ENCODE measurements at regions not wholly inside any gene's neighbourhood (a gene's known extent, or its start where the extent isn't known, plus 50 kb on each side); places are given as distances from the start of the nearest gene placed in this dataset.
"Not testable (repeated sequence)": the region's sequence is repeated elsewhere in the genome, so short reads cannot be mapped to it uniquely, and the experiment has no call there.

GRCh38 chr3:174547801-174548435 is 311.2 kb upstream of the NAALADL2 start:
- DNase-seq, result no peak

DNA sequence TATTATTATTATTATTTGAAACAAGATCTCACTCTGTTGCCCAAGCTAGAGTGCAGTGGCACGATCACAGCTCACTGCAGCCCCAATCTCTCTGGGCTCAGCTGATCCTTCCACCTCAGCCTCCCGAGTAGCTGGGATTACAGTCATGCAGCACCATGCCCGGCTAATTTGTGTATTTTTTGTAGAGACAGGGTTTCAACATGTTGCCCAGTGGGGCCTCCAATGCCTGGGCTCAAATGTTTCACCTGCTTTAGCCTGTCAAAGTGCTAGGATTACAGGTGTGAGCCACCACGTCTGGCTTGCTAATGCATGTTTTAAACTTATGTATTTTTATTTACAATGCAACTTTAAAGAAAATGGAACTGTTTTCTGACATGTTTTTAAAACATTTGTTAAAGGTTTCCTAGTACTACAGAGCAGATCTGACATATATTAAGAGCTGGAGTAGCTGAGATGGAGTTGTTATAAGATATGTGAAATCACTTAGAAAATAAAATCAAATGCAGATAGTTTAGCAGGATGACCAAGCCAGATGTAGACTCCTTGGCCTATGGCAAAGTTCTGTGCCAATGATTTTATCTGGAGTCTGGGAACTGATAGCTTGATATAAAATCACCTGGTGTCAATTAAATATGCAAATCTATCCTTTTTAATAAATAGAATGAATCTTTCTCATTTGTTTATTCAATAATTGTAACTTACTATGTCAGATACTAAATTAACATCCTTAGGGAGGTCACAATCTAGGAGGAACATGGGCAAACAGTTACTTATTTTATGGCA is 310.1 kb upstream of the NAALADL2 start:
- DNase-seq, result no peak

- DNase-seq, result no peak
These were observed 277.6 kb upstream of the NAALADL2 start for GRCh38 chr3:174581558-174581957.

DNA sequence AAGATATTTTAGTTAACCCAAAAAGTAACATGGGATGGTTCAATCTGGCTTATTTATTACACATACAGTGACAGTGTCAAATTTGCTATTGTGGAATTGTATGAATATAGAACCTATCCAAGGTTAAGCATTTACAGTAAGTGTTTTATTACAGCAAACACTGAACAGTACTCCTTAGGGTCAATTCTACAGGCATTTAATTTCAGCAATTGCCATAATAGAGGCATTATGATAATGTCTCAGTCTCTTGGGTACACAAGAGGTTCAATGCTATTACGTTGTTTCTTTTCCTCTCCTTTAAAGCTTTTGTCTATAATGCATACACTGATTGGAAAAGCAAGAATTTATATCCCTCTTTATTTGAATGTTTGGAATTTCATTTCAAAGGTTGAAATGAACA is 275.7 kb upstream of the NAALADL2 start:
- DNase-seq, result no peak

GRCh38 chr3:174587137-174587536 is 272.0 kb upstream of the NAALADL2 start:
- DNase-seq, result not testable (repeated sequence)

DNA sequence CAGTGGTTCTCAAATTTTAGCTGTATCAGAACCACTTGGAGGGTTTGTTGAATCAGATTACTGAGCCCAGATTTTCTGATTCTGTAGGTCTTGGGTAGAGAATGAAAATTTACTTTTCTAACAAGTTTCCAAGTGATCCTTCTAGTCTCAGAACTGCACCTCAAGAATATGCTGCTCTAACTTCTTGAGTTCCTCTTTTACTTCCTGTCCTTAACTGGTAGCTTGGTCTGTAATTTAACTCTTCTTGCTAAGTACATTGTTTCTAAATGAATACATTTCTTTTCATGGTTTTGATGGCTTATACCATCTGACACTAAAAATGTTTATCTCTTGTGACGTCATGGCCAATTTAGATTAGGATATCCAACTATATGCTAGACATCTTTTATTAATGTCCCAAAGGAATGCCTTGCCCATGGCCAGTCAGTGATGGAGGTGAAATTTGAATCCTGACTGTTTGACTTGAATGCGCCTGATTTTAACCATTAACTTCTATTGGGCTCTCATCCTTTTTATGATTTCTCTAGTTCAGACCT is 262.6 kb upstream of the NAALADL2 start:
- DNase-seq, result no peak

GRCh38 chr3:174598885-174599439 is 260.2 kb upstream of the NAALADL2 start:
- DNase-seq, result no peak

DNA sequence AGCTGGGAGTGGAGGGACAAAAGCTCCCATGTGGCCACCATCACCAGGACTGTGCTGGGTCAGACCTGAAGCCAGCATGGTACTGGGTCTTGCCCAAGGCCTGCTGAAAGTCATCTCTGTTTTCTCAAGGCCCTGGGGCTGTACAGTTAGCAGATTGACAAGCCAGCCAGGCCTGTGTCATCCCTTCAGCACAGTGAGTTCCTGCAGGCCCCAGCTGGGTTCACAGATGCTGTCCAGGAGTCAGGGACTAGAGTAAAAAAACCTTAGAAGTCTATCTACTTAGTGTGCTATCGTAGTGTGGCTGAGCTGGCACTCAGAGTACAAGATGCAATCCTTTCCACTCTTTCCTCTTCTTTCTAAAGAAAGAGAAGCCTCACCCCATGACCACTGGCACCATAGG is 246.0 kb upstream of the NAALADL2 start:
- no peak for DNase-seq

GRCh38 chr3:174614036-174614435 is 245.1 kb upstream of the NAALADL2 start:
- DNase-seq, result no peak

- no peak for DNase-seq
These were observed 240.6 kb upstream of the NAALADL2 start for GRCh38 chr3:174618368-174619080.

DNA sequence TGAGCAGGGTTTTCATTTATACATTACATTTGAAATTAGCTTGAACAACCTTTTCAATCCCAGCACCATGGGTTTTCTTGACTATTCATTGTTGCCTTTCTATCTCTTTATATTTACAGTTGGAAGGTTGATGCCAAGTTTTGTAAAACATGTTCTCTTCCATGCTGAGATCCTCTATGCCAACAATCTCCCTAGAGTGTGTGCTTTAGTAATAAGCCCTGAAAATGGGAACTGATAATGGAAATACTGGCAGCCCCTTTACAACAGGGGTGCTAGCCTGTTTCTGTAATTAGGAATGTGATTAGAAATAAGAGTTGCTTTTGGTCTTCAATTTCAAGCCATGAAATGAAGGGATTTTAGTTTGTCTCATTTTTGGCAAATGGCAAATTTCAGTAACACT is 239.9 kb upstream of the NAALADL2 start:
- no peak for DNase-seq

DNA sequence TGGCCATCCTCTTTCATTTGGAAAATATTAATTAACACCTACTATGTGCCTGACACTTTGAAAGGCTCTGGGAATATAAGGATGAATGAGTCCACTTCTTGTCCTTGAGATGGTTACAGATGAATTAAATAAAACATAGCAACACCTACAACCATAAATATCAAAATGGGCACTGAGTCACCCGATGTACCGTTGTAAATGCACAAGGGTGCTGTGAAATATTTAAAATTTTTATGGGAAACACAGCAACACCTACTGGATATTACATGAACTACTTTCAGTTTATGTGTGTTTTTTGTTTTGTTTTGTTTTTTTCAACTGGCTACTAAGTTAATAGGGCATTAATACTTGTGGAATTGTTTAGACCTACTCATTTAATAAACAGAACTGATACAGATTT is 239.0 kb upstream of the NAALADL2 start:
- DNase-seq, result no peak

GRCh38 chr3:174620855-174621472 is 238.2 kb upstream of the NAALADL2 start:
- no peak for DNase-seq

- DNase-seq, result no peak
These were observed 225.8 kb upstream of the NAALADL2 start for GRCh38 chr3:174633342-174633741.

DNA sequence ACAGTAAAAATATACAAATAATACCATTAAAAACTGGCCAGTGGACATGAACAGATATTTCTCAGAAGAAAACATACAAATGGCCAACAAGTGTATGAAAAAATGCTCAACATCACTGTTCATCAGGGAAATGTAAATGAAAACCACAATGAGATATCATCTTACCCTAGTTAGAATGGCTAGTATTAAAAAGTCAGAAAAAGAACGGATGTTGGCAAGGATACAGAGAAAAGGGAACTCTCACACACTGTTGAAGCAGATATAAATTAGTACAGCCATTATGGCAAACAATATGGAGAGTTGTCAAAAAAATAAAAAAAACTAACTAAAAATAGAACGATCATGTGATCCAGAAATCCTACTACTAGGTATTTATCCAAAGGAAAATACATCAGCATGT is 222.7 kb upstream of the NAALADL2 start:
- no peak for DNase-seq

DNA sequence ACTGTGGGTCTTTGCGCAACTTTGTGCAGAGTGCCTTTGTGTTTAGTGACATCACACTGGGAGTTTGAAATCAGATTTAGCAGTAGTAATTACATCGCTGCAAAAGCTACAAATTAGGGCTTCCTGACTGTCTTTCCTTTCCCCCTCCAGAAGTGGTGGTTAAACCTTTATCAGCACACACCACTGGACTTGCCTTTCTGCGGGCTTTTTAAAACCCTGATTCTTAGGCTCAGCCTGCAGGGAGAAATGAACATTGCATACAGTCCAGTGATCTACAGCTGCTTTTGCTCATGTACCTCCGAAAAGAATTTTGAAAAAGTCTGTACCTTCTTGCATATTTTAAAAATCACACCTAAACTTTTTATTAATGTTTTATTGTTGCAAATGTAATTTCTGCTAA is 219.7 kb upstream of the NAALADL2 start:
- DNase-seq, result no peak

DNA sequence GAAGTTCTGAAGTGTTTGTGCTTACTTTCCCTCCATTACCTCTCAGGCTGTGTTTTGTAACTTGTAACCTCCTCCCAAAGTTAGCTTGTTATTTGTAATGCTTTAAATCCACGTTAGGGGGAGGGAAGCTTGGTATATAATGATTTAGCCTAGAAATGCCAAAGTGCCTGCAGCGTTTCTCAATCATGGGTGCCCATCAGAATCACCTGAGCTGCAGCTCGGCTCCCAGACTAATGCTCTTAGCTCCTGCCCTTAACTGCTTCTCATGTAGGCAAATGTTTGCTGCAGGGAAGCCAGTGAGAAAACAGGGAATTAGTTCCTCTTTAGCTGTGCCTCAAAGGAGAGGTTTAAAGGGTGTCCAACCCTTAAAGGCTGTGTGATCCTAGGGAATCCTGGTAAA is 219.2 kb upstream of the NAALADL2 start:
- no peak for DNase-seq

- no peak for DNase-seq
These were observed 218.2 kb upstream of the NAALADL2 start for GRCh38 chr3:174640932-174641331.

- DNase-seq, result no peak
These were observed 214.8 kb upstream of the NAALADL2 start for GRCh38 chr3:174644287-174644686.

- DNase-seq, result no peak
These were observed 207.2 kb upstream of the NAALADL2 start for GRCh38 chr3:174651951-174652350.

DNA sequence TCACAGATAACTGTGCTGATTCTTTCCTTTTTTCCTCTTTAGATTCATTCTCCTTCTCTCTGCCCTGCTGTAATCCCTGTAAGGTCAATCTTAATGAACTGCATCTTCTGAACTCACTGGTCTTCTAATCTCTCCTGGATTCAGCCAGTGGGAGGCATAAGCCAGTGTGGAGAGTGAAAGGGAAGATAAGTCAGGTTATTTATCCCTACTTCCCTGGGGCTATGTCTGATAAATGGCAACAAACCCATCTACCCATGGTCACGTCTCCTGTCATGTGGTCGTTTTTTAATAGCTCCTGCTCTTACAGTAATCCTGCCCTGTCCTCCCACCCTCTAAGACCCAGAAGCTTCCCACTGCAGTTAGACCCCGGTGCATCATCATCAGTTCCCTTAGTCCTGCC is 199.6 kb upstream of the NAALADL2 start:
- no peak for DNase-seq

DNA sequence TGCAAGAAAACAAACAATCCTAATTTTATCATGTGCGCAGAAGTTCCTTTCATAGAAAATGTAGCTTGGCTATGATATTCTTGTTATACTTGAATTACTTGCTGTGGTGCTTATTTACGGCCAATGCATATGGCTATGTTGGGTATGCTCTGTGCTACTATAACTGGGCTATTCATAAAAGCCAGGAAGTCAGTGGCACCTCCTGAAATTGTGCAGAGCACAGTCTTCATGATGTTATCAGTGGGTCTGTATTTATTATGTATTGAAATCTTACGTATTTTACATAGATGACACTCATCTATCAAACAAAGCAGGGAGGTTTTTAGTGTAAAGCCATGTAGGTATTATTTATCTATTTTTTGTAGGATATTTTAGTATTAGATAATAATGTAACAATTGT is 196.5 kb upstream of the NAALADL2 start:
- no peak for DNase-seq

DNA sequence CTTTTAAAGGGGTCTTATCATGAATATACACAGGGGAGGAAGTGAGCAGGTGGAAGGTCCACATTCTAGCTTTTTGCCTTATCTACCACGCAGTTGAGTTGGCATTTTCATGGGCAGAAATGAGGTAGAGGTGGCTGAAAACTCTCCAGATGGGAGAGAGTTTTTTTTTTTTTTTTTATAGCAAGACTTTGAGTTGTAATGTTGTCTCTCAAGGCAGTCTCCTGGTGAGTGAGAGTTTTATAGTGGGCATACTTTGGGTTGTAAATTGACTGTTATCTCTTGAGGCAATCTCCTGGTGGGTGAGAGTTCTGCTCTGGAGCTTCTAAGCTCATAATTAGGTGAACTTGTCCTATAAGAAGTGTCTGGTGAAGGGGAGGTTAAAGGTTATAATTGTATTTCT is 191.7 kb upstream of the NAALADL2 start:
- DNase-seq, result no peak
